ENCODE measurements at regions not wholly inside any gene's neighbourhood (a gene's known extent, or its start where the extent isn't known, plus 50 kb on each side); places are given as distances from the start of the nearest gene placed in this dataset.

DNA sequence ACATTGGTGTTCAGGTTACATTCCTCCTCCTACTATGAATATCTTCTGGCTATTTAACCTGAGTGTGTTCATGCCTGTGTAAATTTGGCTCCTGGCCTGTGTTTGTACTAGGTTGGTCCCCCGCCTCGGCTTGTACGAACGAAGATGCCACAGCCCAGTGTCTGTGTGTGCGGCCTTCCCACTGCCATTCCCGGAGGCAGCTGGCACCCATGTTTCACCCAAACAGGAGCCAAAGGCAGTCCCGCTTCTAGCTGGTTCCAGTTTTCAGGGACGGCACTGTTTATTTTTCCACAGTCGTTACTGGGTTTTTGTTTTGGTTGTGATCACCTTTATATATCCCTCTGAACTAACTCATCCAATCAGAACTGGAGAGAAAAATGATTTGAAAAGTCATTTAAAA is 102.5 kb upstream of the ZNF536 start:
- peaks cover 1% of the 10 kb centered on the region; the same call in 1 of the 2 replicates for H3K27me3 Mint-ChIP-seq (ENCODE audit: insufficient read depth)
- H3K36me3 Mint-ChIP-seq (ENCODE audit: low read depth) = no peaks in the 10 kb centered on the region
- H3K27ac Mint-ChIP-seq = no peak overlapping the region
- no peaks in the 10 kb centered on the region for H3K4me1 Mint-ChIP-seq (ENCODE audit: low read depth)
- DNase-seq = no peak
- TF ChIP-seq, protein P1, sequence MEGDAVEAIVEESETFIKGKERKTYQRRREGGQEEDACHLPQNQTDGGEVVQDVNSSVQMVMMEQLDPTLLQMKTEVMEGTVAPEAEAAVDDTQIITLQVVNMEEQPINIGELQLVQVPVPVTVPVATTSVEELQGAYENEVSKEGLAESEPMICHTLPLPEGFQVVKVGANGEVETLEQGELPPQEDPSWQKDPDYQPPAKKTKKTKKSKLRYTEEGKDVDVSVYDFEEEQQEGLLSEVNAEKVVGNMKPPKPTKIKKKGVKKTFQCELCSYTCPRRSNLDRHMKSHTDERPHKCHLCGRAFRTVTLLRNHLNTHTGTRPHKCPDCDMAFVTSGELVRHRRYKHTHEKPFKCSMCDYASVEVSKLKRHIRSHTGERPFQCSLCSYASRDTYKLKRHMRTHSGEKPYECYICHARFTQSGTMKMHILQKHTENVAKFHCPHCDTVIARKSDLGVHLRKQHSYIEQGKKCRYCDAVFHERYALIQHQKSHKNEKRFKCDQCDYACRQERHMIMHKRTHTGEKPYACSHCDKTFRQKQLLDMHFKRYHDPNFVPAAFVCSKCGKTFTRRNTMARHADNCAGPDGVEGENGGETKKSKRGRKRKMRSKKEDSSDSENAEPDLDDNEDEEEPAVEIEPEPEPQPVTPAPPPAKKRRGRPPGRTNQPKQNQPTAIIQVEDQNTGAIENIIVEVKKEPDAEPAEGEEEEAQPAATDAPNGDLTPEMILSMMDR (IDR thresholded peaks at IDR 0.05) = no peak
- peaks cover 25% of the 10 kb centered on the region for H3K9me3 Mint-ChIP-seq
- H3K4me3 Mint-ChIP-seq = no peak overlapping the region

DNA sequence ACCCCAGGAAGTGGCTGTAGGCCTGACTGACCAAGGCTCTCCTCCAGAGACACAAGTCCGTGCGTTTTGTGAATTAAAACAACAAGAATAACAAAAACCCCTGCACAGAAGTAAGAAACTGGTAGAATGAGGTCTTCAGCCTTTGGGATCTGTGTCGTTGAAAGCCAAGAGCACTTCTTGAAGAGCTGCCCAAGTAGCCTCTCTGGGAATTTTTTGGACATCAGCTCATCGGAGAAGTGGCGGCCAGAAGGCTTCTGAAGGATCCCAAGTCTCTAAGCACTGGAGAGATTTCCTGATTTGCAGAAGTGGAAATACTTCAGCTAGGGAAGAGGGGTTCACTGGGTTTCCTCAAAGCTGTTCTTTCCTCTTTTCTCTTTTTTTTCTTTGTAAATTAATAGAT is 100.4 kb upstream of the ZNF536 start:
- Mint-ChIP-seq H3K36me3 (ENCODE audit: low read depth) (no peaks in the 10 kb centered on the region), H3K4me1 (ENCODE audit: low read depth) (no peaks in the 10 kb centered on the region), H3K9me3 (peaks cover 39% of the 10 kb centered on the region), H3K27ac (no peak overlapping the region), H3K27me3 (ENCODE audit: insufficient read depth) (no peaks in the 10 kb centered on the region), H3K4me3 (no peak overlapping the region)
- no peak for DNase-seq
- TF ChIP-seq, protein P1 (IDR thresholded peaks at IDR 0.05) = no peak

DNA sequence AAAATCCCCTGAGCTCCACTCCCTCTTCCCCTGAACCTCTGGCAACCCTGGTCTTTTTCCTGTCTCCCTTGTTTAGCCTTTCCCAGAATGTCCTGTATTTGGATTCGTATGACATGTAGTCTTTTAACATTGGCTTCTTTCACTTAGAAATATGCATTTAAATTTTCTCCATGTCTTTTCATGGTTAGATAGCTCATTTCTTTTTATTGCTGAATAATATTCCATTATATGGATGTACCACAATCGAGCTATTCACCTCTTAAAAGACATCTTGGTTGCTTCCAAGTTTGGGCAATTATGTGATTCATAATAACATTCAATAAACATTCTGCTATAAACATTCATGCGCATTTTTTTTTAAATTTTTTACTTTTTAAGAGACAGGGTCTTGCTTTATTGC is 99.6 kb upstream of the ZNF536 start:
- Mint-ChIP-seq H3K27ac (no peak overlapping the region), H3K4me3 (no peak overlapping the region), H3K36me3 (ENCODE audit: low read depth) (no peaks in the 10 kb centered on the region), H3K27me3 (ENCODE audit: insufficient read depth) (no peaks in the 10 kb centered on the region), H3K4me1 (ENCODE audit: low read depth) (no peaks in the 10 kb centered on the region), H3K9me3 (peaks cover 47% of the 10 kb centered on the region)
- TF ChIP-seq, protein P1 (IDR thresholded peaks at IDR 0.05) = no peak
- DNase-seq = no peak

DNA sequence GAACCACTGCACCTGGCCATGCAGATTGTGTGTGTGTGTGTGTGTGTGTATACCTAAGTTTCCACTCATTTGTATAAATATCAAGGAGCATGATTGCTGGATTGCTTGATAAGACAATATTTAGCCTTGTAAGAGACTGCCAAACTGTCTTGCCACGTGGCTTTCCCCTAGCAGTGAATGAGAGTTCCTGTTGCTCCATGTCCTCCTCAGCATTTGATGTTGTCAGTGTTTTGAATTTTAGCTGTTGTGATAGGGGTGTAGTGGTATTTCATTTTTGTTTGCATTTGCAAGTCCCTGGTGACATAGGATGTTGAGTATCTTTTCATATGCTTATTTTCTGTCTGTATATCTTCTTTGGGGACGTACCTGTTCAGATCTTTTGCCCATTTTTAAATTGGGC is 99.0 kb upstream of the ZNF536 start:
- no peak overlapping the region for H3K27ac Mint-ChIP-seq
- TF ChIP-seq, protein P1 (IDR thresholded peaks at IDR 0.05) = no peak
- H3K36me3 Mint-ChIP-seq (ENCODE audit: low read depth) = no peaks in the 10 kb centered on the region; the same call in 1 of the 2 replicates
- peaks cover 53% of the 10 kb centered on the region for H3K9me3 Mint-ChIP-seq
- no peak for DNase-seq
- no peak overlapping the region for H3K4me3 Mint-ChIP-seq
- no peaks in the 10 kb centered on the region for H3K27me3 Mint-ChIP-seq (ENCODE audit: insufficient read depth)
- no peaks in the 10 kb centered on the region for H3K4me1 Mint-ChIP-seq (ENCODE audit: low read depth)

DNA sequence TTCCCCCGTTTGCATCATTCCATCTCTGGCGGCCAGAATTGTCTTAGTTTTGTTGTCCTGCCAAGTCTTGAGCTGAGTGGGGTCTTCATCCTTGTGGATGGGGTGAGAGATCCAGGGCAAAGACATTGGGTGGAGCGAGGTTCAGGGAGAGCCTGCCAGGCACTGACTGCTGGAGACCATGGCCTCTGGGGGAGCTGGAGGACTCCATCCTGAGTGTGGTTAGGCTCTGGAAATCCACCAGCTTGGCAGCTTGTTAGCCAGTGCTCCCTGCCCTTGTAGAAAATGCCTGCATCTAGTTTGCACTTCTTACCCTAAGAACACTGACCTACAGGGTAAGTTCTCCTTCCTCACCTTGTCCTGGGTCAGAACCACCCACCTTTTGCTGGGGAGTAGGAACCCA is 97.2 kb upstream of the ZNF536 start:
- Mint-ChIP-seq H3K4me1 (ENCODE audit: low read depth) (no peaks in the 10 kb centered on the region), H3K4me3 (no peak overlapping the region), H3K9me3 (peaks cover 67% of the 10 kb centered on the region), H3K27me3 (ENCODE audit: insufficient read depth) (peaks cover 2% of the 10 kb centered on the region), H3K36me3 (ENCODE audit: low read depth) (no peaks in the 10 kb centered on the region; the same call in 1 of the 2 replicates), H3K27ac (no peak overlapping the region)
- TF ChIP-seq, protein P1 (IDR thresholded peaks at IDR 0.05) = no peak
- no peak for DNase-seq
